Neural cell (in vitro differentiated cells): ENCODE measurements at regions not wholly inside any gene's neighbourhood (a gene's known extent, or its start where the extent isn't known, plus 50 kb on each side); places are given as distances from the start of the nearest gene placed in this dataset.

ENCODE experiments used
- H2AFZ ChIP-seq: fragments of 200-600, 300-800 bp; sonication (generic), shearing (Covaris generic); 2 replicates; pipeline ENCODE4 v1.6.0; 2014; ENCODE audit warnings: low read depth, mild to moderate bottlenecking, antibody characterized with exemption, low read length, moderate library complexity
- H3F3A ChIP-seq: fragments of 200-600 bp; shearing (Covaris generic); 2 replicates; pipeline ENCODE4 v1.6.1; 2016; ENCODE audit warnings: mild to moderate bottlenecking, moderate library complexity, mixed read lengths, antibody characterized with exemption, low read length; ENCODE audit not compliant: insufficient read depth, poor library complexity, severe bottlenecking
- H3K27ac ChIP-seq: fragments of 200-600, 300-800 bp; sonication (generic), shearing (Covaris generic); 2 replicates; pipeline ENCODE4 v1.5.1; 2014; ENCODE audit warnings: mild to moderate bottlenecking, low read length, moderate library complexity
- H3K27me3 ChIP-seq: fragments of 300-800, 200-600 bp; sonication (generic), shearing (Covaris generic); 2 replicates; pipeline ENCODE4 v1.6.0; 2014; ENCODE audit warnings: mild to moderate bottlenecking, low read depth, low read length, moderate library complexity; ENCODE audit not compliant: insufficient read depth
- H3K36me3 ChIP-seq: fragments of 300-800, 200-600 bp; sonication (generic), shearing (Covaris generic); 2 replicates; pipeline ENCODE4 v1.5.1; 2014; ENCODE audit warnings: mild to moderate bottlenecking, antibody characterized with exemption, low read length, moderate library complexity; ENCODE audit not compliant: insufficient read depth
- H3K4me2 ChIP-seq: fragments of 300-800, 200-600 bp; sonication (generic), shearing (Covaris generic); 2 replicates; pipeline ENCODE4 v1.6.0; 2014; ENCODE audit warnings: mild to moderate bottlenecking, low read length
- H3K4me3 ChIP-seq: fragments of 300-800, 200-600 bp; sonication (generic), shearing (Covaris generic); 2 replicates; pipeline ENCODE4 v1.5.1; 2014; ENCODE audit warnings: mild to moderate bottlenecking, low read length, moderate library complexity
- H3K79me2 ChIP-seq: fragments of 200-600 bp; shearing (Covaris generic); replicated peaks from 2 replicates; pipeline ENCODE4 v1.6.0; 2014; ENCODE audit warnings: mild to moderate bottlenecking, low read length, moderate library complexity; ENCODE audit not compliant: insufficient read depth
- H3K9ac ChIP-seq: fragments of 300-800, 200-600 bp; sonication (generic), shearing (Covaris generic); 2 replicates; pipeline ENCODE4 v1.6.1; 2016; ENCODE audit warnings: mild to moderate bottlenecking, low read length, mixed read lengths
- H3K9me2 ChIP-seq: fragments of 200-600 bp; shearing (Covaris generic); 2 replicates; pipeline ENCODE4 v1.6.1; 2016; ENCODE audit warnings: mild to moderate bottlenecking, low read length, mixed read lengths; ENCODE audit not compliant: insufficient read depth
- H3K9me3 ChIP-seq: fragments of 200-600, 300-800 bp; sonication (generic), shearing (Covaris generic); 2 replicates; pipeline ENCODE4 v1.6.1; 2016; ENCODE audit warnings: mild to moderate bottlenecking, mixed run types, low read length, moderate library complexity, mixed read lengths
- H4K20me1 ChIP-seq: fragments of 200-600 bp; shearing (Covaris generic); 2 replicates; pipeline ENCODE4 v1.6.1; 2016; ENCODE audit warnings: mild to moderate bottlenecking, mixed run types; ENCODE audit not compliant: insufficient read depth
- CTCF ChIP-seq: fragments of 450-650 bp; IDR thresholded peaks from 2 replicates; pipeline ENCODE4 v1.5.1; 2014; ENCODE audit warnings: antibody characterized with exemption, mild to moderate bottlenecking, moderate library complexity; ENCODE audit not compliant: poor library complexity, severe bottlenecking
- EP300 ChIP-seq: fragments of 450-650 bp; conservative IDR thresholded peaks from 2 replicates; pipeline ENCODE4 v1.6.1; 2014; ENCODE audit warnings: antibody characterized with exemption, mild to moderate bottlenecking, moderate library complexity; ENCODE audit not compliant: poor library complexity, severe bottlenecking
- EZH2 ChIP-seq: fragments of 200-600, 300-800 bp; shearing (Covaris generic), sonication (generic); IDR thresholded peaks from 2 replicates; pipeline ENCODE4 v1.6.1; 2014; ENCODE audit warnings: antibody characterized with exemption, low read length, borderline replicate concordance, mild to moderate bottlenecking; ENCODE audit not compliant: insufficient read depth, poor library complexity, severe bottlenecking
- MXI1 ChIP-seq: fragments of 450-650 bp; conservative IDR thresholded peaks from 2 replicates; pipeline ENCODE4 v1.6.1; 2014; ENCODE audit warnings: antibody characterized with exemption, mild to moderate bottlenecking; ENCODE audit not compliant: poor library complexity, severe bottlenecking
- POLR2AphosphoS5 ChIP-seq: IDR thresholded peaks from 2 replicates; pipeline ENCODE4 v1.6.1; 2012
- RAD21 ChIP-seq: fragments of 450-650 bp; conservative IDR thresholded peaks from 2 replicates; pipeline ENCODE4 v1.6.1; 2014; ENCODE audit warnings: antibody characterized with exemption, mild to moderate bottlenecking, moderate library complexity
- SMC3 ChIP-seq: fragments of 450-650 bp; conservative IDR thresholded peaks from 2 replicates; pipeline ENCODE4 v1.6.1; 2014; ENCODE audit warnings: antibody characterized with exemption, mild to moderate bottlenecking, moderate library complexity; ENCODE audit not compliant: poor library complexity
- TAF1 ChIP-seq: IDR thresholded peaks from 2 replicates; pipeline ENCODE4 v1.6.1; 2012; ENCODE audit warnings: low read depth
- TF ChIP-seq, protein P1 (sequence below): IDR thresholded peaks from 2 replicates; pipeline ENCODE4 v1.6.1; 2012; ENCODE audit warnings: borderline replicate concordance

DNA sequence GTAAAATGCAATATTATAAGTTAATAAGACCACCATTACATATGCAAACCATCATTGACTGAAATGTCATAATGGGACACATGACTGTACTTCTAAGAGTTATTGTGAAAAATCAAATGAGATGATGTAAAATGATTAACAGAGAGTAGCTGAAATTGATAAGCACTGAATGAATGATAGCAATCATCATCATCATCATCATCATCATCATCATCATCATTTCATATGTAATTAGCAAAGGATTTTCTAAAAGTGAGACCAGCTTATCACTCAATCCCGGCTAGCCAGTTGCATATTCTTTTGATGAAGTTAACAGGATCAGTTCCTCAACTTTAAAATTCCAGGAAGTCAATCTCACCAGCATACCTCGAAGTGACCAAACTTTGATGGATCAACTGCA, 650.3 kb upstream of the KLF4 start:
- Histone ChIP-seq H3K9ac (no peak overlapping the region), H3F3A (no peaks in the 10 kb centered on the region), H3K79me2 (no peaks in the 10 kb centered on the region), H3K36me3 (no peaks in the 10 kb centered on the region), H3K27me3 (no peaks in the 10 kb centered on the region), H4K20me1 (no peaks in the 10 kb centered on the region), H3K4me2 (no peak overlapping the region), H3K9me3 (no peaks in the 10 kb centered on the region), H3K9me2 (no peaks in the 10 kb centered on the region), H2AFZ (no peak overlapping the region), H3K27ac (no peak overlapping the region), H3K4me3 (no peak overlapping the region)
- no peak for TF ChIP-seq RAD21
- no peak for TF ChIP-seq MXI1
- no peak for TF ChIP-seq EZH2
- no peak for TF ChIP-seq CTCF
- TF ChIP-seq POLR2AphosphoS5, result no peak
- no peak for TF ChIP-seq TAF1

- H3K9ac ChIP-seq, result no peak overlapping the region
- TF ChIP-seq CTCF (no peak), MXI1 (no peak), TAF1 (no peak), POLR2AphosphoS5 (no peak), EZH2 (no peak), SMC3 (no peak), RAD21 (no peak), EP300 (no peak)
- TF ChIP-seq, protein P1, sequence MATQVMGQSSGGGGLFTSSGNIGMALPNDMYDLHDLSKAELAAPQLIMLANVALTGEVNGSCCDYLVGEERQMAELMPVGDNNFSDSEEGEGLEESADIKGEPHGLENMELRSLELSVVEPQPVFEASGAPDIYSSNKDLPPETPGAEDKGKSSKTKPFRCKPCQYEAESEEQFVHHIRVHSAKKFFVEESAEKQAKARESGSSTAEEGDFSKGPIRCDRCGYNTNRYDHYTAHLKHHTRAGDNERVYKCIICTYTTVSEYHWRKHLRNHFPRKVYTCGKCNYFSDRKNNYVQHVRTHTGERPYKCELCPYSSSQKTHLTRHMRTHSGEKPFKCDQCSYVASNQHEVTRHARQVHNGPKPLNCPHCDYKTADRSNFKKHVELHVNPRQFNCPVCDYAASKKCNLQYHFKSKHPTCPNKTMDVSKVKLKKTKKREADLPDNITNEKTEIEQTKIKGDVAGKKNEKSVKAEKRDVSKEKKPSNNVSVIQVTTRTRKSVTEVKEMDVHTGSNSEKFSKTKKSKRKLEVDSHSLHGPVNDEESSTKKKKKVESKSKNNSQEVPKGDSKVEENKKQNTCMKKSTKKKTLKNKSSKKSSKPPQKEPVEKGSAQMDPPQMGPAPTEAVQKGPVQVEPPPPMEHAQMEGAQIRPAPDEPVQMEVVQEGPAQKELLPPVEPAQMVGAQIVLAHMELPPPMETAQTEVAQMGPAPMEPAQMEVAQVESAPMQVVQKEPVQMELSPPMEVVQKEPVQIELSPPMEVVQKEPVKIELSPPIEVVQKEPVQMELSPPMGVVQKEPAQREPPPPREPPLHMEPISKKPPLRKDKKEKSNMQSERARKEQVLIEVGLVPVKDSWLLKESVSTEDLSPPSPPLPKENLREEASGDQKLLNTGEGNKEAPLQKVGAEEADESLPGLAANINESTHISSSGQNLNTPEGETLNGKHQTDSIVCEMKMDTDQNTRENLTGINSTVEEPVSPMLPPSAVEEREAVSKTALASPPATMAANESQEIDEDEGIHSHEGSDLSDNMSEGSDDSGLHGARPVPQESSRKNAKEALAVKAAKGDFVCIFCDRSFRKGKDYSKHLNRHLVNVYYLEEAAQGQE, result no peak
- H3K27me3 ChIP-seq, result no peaks in the 10 kb centered on the region
- no peak overlapping the region for H3K4me2 ChIP-seq
- H3K36me3 ChIP-seq, result no peaks in the 10 kb centered on the region
- no peak overlapping the region for H2AFZ ChIP-seq
- no peaks in the 10 kb centered on the region for H3K9me3 ChIP-seq
- no peaks in the 10 kb centered on the region for H4K20me1 ChIP-seq
- no peak overlapping the region for H3K27ac ChIP-seq
- H3K4me3 ChIP-seq, result no peak overlapping the region
- no peaks in the 10 kb centered on the region for H3F3A ChIP-seq
- no peaks in the 10 kb centered on the region for H3K79me2 ChIP-seq
- H3K9me2 ChIP-seq, result no peaks in the 10 kb centered on the region
Observed at GRCh38 chr9:108138516-108138915, 648.9 kb upstream of the KLF4 start.
